GM23338 (cell line): ENCODE measurements at regions not wholly inside any gene's neighbourhood (a gene's known extent, or its start where the extent isn't known, plus 50 kb on each side); places are given as distances from the start of the nearest gene placed in this dataset.

Source experiments
- ATAC-seq: fragments of 200-7000 bp; cut with Tn5 transposase; 3 replicates; pipeline ENCODE4 v1.9.1; 2020
- DNase-seq: peaks from one replicate; pipeline ENCODE4 v3.0.0-alpha.2; 2015; ENCODE audit warnings: low spot score
- H2AFZ ChIP-seq: fragments of 200-600 bp; sonication (generic); 2 replicates; pipeline ENCODE4 v1.8.0; 2016; ENCODE audit warnings: antibody characterized with exemption, mild to moderate bottlenecking, moderate library complexity
- H3F3A ChIP-seq: fragments of 200-600 bp; sonication (generic); replicated peaks from 2 replicates; pipeline ENCODE4 v1.8.0; 2017; ENCODE audit warnings: antibody characterized with exemption, mixed run types, low read depth
- H3K27ac ChIP-seq: fragments of 200-600 bp; sonication (generic); 2 replicates; pipeline ENCODE4 v1.6.1; 2016; ENCODE audit warnings: low read depth
- H3K27me3 ChIP-seq: fragments of 200-600 bp; sonication (generic); 2 replicates; pipeline ENCODE4 v1.8.0; 2016; ENCODE audit warnings: mild to moderate bottlenecking, mixed run types, moderate library complexity; ENCODE audit not compliant: insufficient read depth
- H3K36me3 ChIP-seq: fragments of 200-600 bp; sonication (generic); 2 replicates; pipeline ENCODE4 v1.8.0; 2016; ENCODE audit warnings: mild to moderate bottlenecking; ENCODE audit not compliant: insufficient read depth
- H3K4me1 ChIP-seq: fragments of 200-600 bp; sonication (generic); 2 replicates; pipeline ENCODE4 v1.8.0; 2016; ENCODE audit warnings: mild to moderate bottlenecking, moderate library complexity; ENCODE audit not compliant: insufficient read depth
- H3K4me2 ChIP-seq: fragments of 200-600 bp; sonication (generic); 2 replicates; pipeline ENCODE4 v1.7.1; 2017; ENCODE audit warnings: mixed run types
- H3K4me3 ChIP-seq: fragments of 200-600 bp; sonication (generic); 2 replicates; pipeline ENCODE4 v1.6.1; 2016; ENCODE audit warnings: mixed run types
- H3K79me2 ChIP-seq: fragments of 200-600 bp; sonication (generic); replicated peaks from 2 replicates; pipeline ENCODE4 v1.8.0; 2017; ENCODE audit warnings: mild to moderate bottlenecking; ENCODE audit not compliant: insufficient read depth
- H3K9me2 ChIP-seq: fragments of 200-600 bp; sonication (generic); 2 replicates; pipeline ENCODE4 v1.8.0; 2017; ENCODE audit not compliant: insufficient read depth
- H4K20me1 ChIP-seq: fragments of 200-600 bp; sonication (generic); replicated peaks from 2 replicates; pipeline ENCODE4 v1.8.0; 2017; ENCODE audit warnings: mild to moderate bottlenecking; ENCODE audit not compliant: insufficient read depth
- H3K27ac Mint-ChIP-seq: 2 replicates; pipeline ENCODE4 v1.8.0; 2020; ENCODE audit warnings: inconsistent platforms, mild to moderate bottlenecking, moderate library complexity, mixed read lengths
- H3K27me3 Mint-ChIP-seq: 3 replicates; pipeline ENCODE4 v1.8.0; 2022; ENCODE audit warnings: low read depth, mild to moderate bottlenecking, moderate library complexity, mixed read lengths, inconsistent platforms; ENCODE audit not compliant: insufficient read depth, poor library complexity
- H3K36me3 Mint-ChIP-seq: 3 replicates; pipeline ENCODE4 v1.8.0; 2021; ENCODE audit warnings: low read depth, mild to moderate bottlenecking, inconsistent platforms, moderate library complexity, mixed read lengths
- H3K4me1 Mint-ChIP-seq: 3 replicates; pipeline ENCODE4 v1.8.0; 2020; ENCODE audit warnings: mild to moderate bottlenecking, inconsistent platforms, mixed read lengths
- H3K4me3 Mint-ChIP-seq: 3 replicates; pipeline ENCODE4 v1.8.0; 2021; ENCODE audit warnings: moderate library complexity, mild to moderate bottlenecking, inconsistent platforms, mixed read lengths
- H3K9me3 Mint-ChIP-seq: 3 replicates; pipeline ENCODE4 v1.8.0; 2020; ENCODE audit warnings: moderate library complexity, mild to moderate bottlenecking, inconsistent platforms, mixed read lengths
- CREB1 ChIP-seq: fragments of 250-450 bp; sonication (Bioruptor Pico); IDR thresholded peaks from 2 replicates; pipeline ENCODE4 v1.5.0; 2020; ENCODE audit warnings: low read depth, mild to moderate bottlenecking, moderate library complexity
- CTCF ChIP-seq, 2 experiments: fragments of 200-600 bp in 1 of 2; sonication (generic) in 1 of 2; conservative IDR thresholded peaks; 2 replicates each; pipeline versions ENCODE4 v1.5.1 to v1.6.1; 2016 to 2017; ENCODE audit warnings: antibody characterized with exemption in 2 of 2, low read depth in 2 of 2, mild to moderate bottlenecking in 2 of 2, moderate library complexity in 1 of 2
- ETS1 ChIP-seq: IDR thresholded peaks from 2 replicates; pipeline ENCODE4 v1.6.1; 2016; ENCODE audit warnings: antibody characterized with exemption
- EZH2 ChIP-seq: fragments of 200-600 bp; sonication (generic); IDR thresholded peaks from one replicate; pipeline ENCODE4 v1.8.0; 2017; ENCODE audit warnings: antibody characterized with exemption, mild to moderate bottlenecking, low read depth; ENCODE audit not compliant: unreplicated experiment
- EZH2phosphoT487 ChIP-seq: fragments of 200-600 bp; sonication (generic); IDR thresholded peaks from one replicate; pipeline ENCODE4 v1.8.1; 2018; ENCODE audit warnings: antibody characterized with exemption; ENCODE audit not compliant: unreplicated experiment
- JUNB ChIP-seq: IDR thresholded peaks from one replicate; pipeline ENCODE4 v1.6.1; 2016; ENCODE audit warnings: antibody characterized with exemption; ENCODE audit not compliant: unreplicated experiment
- NANOG ChIP-seq: IDR thresholded peaks from 2 replicates; pipeline ENCODE4 v1.6.1; 2016; ENCODE audit warnings: antibody characterized with exemption, borderline replicate concordance
- POLR2AphosphoS5 ChIP-seq: IDR thresholded peaks from 2 replicates; pipeline ENCODE4 v1.6.1; 2016; ENCODE audit warnings: antibody characterized with exemption, low read depth
- REST ChIP-seq: IDR thresholded peaks from one replicate; pipeline ENCODE4 v1.6.1; 2018; ENCODE audit warnings: antibody characterized with exemption; ENCODE audit not compliant: unreplicated experiment
- STAT1 ChIP-seq: IDR thresholded peaks from one replicate; pipeline ENCODE4 v1.6.1; 2016; ENCODE audit warnings: antibody characterized with exemption; ENCODE audit not compliant: unreplicated experiment
- ZNF114 ChIP-seq: fragments of 250-450 bp; sonication (Bioruptor Pico); IDR thresholded peaks from 2 replicates; pipeline ENCODE4 v1.5.0; 2020; ENCODE audit warnings: mild to moderate bottlenecking, moderate library complexity
- ZNF331 ChIP-seq: fragments of 250-450 bp; sonication (Bioruptor Pico); IDR thresholded peaks from 2 replicates; pipeline ENCODE4 v1.5.0; 2020; ENCODE audit warnings: low read depth, mild to moderate bottlenecking, moderate library complexity
- ZNF462 ChIP-seq: fragments of 250-450 bp; sonication (Bioruptor Pico); IDR thresholded peaks from 2 replicates; pipeline ENCODE4 v1.5.0; 2020; ENCODE audit warnings: mild to moderate bottlenecking, moderate library complexity

- no peaks in the 10 kb centered on the region for H3K79me2 ChIP-seq
- peaks cover 30% of the 10 kb centered on the region for H3K4me1 Mint-ChIP-seq
- H4K20me1 ChIP-seq, result no peaks in the 10 kb centered on the region
- ATAC-seq (peak; percentile 72), DNase-seq (peak; percentile 70)
- no peaks in the 10 kb centered on the region for H3K27me3 ChIP-seq
- no peaks in the 10 kb centered on the region for H3F3A ChIP-seq
- 0 out of 2 replicates have a peak overlapping the region, but pooled peaks have one; percentile 6 for H2AFZ ChIP-seq
- peak overlapping the region; percentile 50; the same call in 1 of the 2 replicates for H3K27ac ChIP-seq
- no peaks in the 10 kb centered on the region for H3K36me3 ChIP-seq
- no peaks in the 10 kb centered on the region for H3K36me3 Mint-ChIP-seq
- TF ChIP-seq ETS1 (no peak), NANOG (no peak), EZH2 (no peak), REST (no peak), CREB1 (CRISPR knock-in tag) (no peak), EZH2phosphoT487 (no peak), CTCF (conservative IDR thresholded peaks at IDR 0.05; ENCODE audit: low read depth in 2 of 2) (no peak), STAT1 (no peak), ZNF114 (CRISPR knock-in tag) (no peak), ZNF462 (CRISPR knock-in tag) (no peak), POLR2AphosphoS5 (no peak), ZNF331 (CRISPR knock-in tag) (no peak), JUNB (no peak)
- peaks cover 6% of the 10 kb centered on the region; the same call in 2 of the 3 replicates for H3K9me3 Mint-ChIP-seq
- H3K4me3 Mint-ChIP-seq, result no peak overlapping the region
- peaks cover 29% of the 10 kb centered on the region for H3K4me1 ChIP-seq
- H3K27ac Mint-ChIP-seq, result peak overlapping the region; percentile 45; the same call in 1 of the 2 replicates
- no peaks in the 10 kb centered on the region for H3K27me3 Mint-ChIP-seq
- no peak overlapping the region for H3K4me2 ChIP-seq
- 0 out of 2 replicates have a peak, but pooled peaks cover 3% of the 10 kb centered on the region for H3K9me2 ChIP-seq
- H3K4me3 ChIP-seq, result no peak overlapping the region
Observed at GRCh38 chr4:146029939-146030710, 91.5 kb upstream of the ZNF827 start.
